Kidney (tissue), 13 donors: ENCODE measurements at regions not wholly inside any gene's neighbourhood (a gene's known extent, or its start where the extent isn't known, plus 50 kb on each side); places are given as distances from the start of the nearest gene placed in this dataset.

ENCODE experiments used
- DNase-seq, 5 donors: peaks; one replicate each; pipeline ENCODE4 v3.0.0-alpha.2; 2013 to 2020
- FAIRE-seq: peaks from 2 replicates; lab custom pipeline; 2012; peaks lifted over from hg19 to GRCh38; lab: Jason Lieb, UNC
- H3K27ac ChIP-seq, 2 donors: one replicate each; pipeline ENCODE4 v1.7.0; 2013; ENCODE audit warnings: low read depth in 2 of 2, low read length in 2 of 2, inconsistent platforms in 1 of 2
- H3K27me3 ChIP-seq: one replicate; pipeline ENCODE4 v1.7.1; 2013; ENCODE audit warnings: low read length, inconsistent platforms; ENCODE audit not compliant: control insufficient read depth, insufficient read depth
- H3K36me3 ChIP-seq, 3 donors: one replicate each; pipeline versions ENCODE4 v1.7.0 to v1.7.1; 2013; ENCODE audit warnings: low read length in 3 of 3, control low read depth in 1 of 3, inconsistent platforms in 1 of 3; ENCODE audit not compliant: insufficient read depth in 3 of 3, control insufficient read depth in 2 of 3
- H3K4me1 ChIP-seq, 3 donors: one replicate each; pipeline versions ENCODE4 v1.7.0 to v1.7.1; 2013; ENCODE audit warnings: low read length in 3 of 3, inconsistent platforms in 1 of 3, low read depth in 1 of 3; ENCODE audit not compliant: control insufficient read depth in 2 of 3, insufficient read depth in 2 of 3
- H3K4me3 ChIP-seq, 3 donors: one replicate each; pipeline versions ENCODE4 v1.7.0 to v1.8.1; 2013; ENCODE audit warnings: low read length in 3 of 3, control low read depth in 1 of 3, inconsistent platforms in 1 of 3
- H3K9ac ChIP-seq, 3 donors: one replicate each; pipeline versions ENCODE4 v1.7.0 to v1.7.1; 2013; ENCODE audit warnings: low read length in 3 of 3, control low read depth in 1 of 3, inconsistent platforms in 1 of 3
- H3K9me3 ChIP-seq, 3 donors: one replicate each; pipeline versions ENCODE4 v1.7.0 to v1.7.1; 2013; ENCODE audit warnings: low read length in 3 of 3, control low read depth in 1 of 3, inconsistent platforms in 1 of 3; ENCODE audit not compliant: control insufficient read depth in 2 of 3, insufficient read depth in 1 of 3
- intact Hi-C: fragments of 100-400 bp; cut with DNase I; formaldehyde crosslinking; loops from one replicate; pipeline ENCODE4 v1.11.1; 2022
- TF ChIP-seq, protein P1 (sequence below): IDR thresholded peaks from 3 replicates; pipeline ENCODE4 v1.5.1; 2012; ENCODE audit warnings: mild to moderate bottlenecking, moderate library complexity, borderline replicate concordance; ENCODE audit not compliant: insufficient read depth; ENCODE audit errors: extremely low read depth
- donor health status: control.
- donor health status: control.
- donor health status: control.
- donor health status: control.
- donor health status: control.
- donor health status: DM: yes; HTN: yes; CAD: no.
- donor health status: Normal renal cell carcinoma (clear cell type).

DNA sequence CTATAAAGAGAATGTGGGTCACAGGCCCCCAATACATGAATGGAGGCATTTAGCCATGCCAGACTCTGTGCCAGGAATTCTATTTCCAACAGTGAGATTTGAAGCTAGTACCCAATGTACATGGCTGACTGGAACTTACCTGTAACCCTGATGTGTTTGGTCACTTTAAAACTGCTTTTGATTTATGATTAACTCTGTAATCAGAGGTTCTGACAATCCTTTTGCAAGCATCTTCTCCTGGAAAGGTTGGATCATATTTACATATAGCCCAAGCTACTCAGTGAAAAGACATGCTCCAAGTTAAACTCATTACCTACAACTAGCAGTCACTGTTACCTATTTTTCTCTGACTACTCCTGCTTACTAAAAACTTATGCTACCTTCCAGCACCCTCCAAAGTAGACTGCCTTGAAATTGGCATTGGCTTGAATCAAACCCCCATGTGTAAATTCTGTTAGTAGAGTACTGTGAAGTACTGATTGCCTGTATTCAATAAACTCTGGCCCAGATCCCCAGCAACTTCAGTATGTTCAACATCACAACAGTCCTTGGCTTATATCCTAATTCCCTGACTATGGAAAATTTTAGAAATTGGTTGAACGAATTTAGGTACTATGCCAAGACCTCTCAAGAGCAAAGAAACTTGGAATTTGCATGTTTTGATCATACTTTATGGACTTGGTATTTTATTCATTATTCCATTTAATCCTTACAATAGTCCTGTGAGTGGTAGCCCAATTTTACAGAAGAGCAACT is 665.6 kb upstream of the NECTIN3 start:
- FAIRE-seq (no peak), DNase-seq (no peak)
- H3K27ac ChIP-seq: no peak overlapping the region
- no peaks in the 10 kb centered on the region for H3K4me1 ChIP-seq
- no peak overlapping the region for H3K9ac ChIP-seq
- no peaks in the 10 kb centered on the region for H3K9me3 ChIP-seq
- H3K27me3 ChIP-seq: no peaks in the 10 kb centered on the region
- TF ChIP-seq, protein P1, sequence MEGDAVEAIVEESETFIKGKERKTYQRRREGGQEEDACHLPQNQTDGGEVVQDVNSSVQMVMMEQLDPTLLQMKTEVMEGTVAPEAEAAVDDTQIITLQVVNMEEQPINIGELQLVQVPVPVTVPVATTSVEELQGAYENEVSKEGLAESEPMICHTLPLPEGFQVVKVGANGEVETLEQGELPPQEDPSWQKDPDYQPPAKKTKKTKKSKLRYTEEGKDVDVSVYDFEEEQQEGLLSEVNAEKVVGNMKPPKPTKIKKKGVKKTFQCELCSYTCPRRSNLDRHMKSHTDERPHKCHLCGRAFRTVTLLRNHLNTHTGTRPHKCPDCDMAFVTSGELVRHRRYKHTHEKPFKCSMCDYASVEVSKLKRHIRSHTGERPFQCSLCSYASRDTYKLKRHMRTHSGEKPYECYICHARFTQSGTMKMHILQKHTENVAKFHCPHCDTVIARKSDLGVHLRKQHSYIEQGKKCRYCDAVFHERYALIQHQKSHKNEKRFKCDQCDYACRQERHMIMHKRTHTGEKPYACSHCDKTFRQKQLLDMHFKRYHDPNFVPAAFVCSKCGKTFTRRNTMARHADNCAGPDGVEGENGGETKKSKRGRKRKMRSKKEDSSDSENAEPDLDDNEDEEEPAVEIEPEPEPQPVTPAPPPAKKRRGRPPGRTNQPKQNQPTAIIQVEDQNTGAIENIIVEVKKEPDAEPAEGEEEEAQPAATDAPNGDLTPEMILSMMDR: no peak
- H3K36me3 ChIP-seq: no peaks in the 10 kb centered on the region
- intact Hi-C loops: no loop called here
- H3K4me3 ChIP-seq: no peak overlapping the region

- Histone ChIP-seq H3K27ac (no peak overlapping the region), H3K4me3 (no peak overlapping the region), H3K27me3 (no peaks in the 10 kb centered on the region), H3K36me3 (no peaks in the 10 kb centered on the region), H3K9me3 (no peaks in the 10 kb centered on the region), H3K9ac (no peak overlapping the region), H3K4me1 (no peaks in the 10 kb centered on the region)
- intact Hi-C loops: no loop called here
- FAIRE-seq: no peak
- no peak for DNase-seq
- TF ChIP-seq, protein P1: no peak
Measured at GRCh38 chr3:110413266-110413665, 658.4 kb upstream of the NECTIN3 start.

GRCh38 chr3:110413807-110414748 is 657.5 kb upstream of the NECTIN3 start:
- Histone ChIP-seq H3K4me1 (no peaks in the 10 kb centered on the region), H3K9me3 (no peaks in the 10 kb centered on the region), H3K36me3 (no peaks in the 10 kb centered on the region), H3K9ac (no peak overlapping the region), H3K27me3 (no peaks in the 10 kb centered on the region), H3K4me3 (no peak overlapping the region), H3K27ac (no peak overlapping the region)
- no peak for FAIRE-seq
- no peak for DNase-seq
- TF ChIP-seq, protein P1: no peak
- intact Hi-C loops: no loop called here
